H1 (cell line): ENCODE measurements at regions not wholly inside any gene's neighbourhood (a gene's known extent, or its start where the extent isn't known, plus 50 kb on each side); places are given as distances from the start of the nearest gene placed in this dataset.

Source experiments
- BRCA1 ChIP-seq: IDR thresholded peaks from 2 replicates; pipeline ENCODE4 v1.6.1; 2012; ENCODE audit warnings: low read depth, low read length, improper control_type of control experiment
- HDAC2 ChIP-seq, 2 experiments: fragments of 300-600 bp in 1 of 2; sonication (generic) in 1 of 2; IDR thresholded peaks; 2 replicates each; pipeline ENCODE4 v1.6.1; 2011 to 2012; ENCODE audit warnings: low read depth in 2 of 2, low read length in 2 of 2, mild to moderate bottlenecking in 2 of 2, moderate library complexity in 2 of 2, borderline replicate concordance in 1 of 2, inconsistent platforms in 1 of 2
- JUN ChIP-seq: IDR thresholded peaks from 2 replicates; pipeline ENCODE4 v1.6.1; 2011; ENCODE audit warnings: low read depth, mild to moderate bottlenecking, improper control_type of control experiment, low read length
- JUND ChIP-seq: IDR thresholded peaks from 2 replicates; pipeline ENCODE4 v1.6.1; 2011; ENCODE audit warnings: mild to moderate bottlenecking, improper control_type of control experiment, low read length
- PHF8 ChIP-seq: fragments of 200-600 bp; sonication (generic); conservative IDR thresholded peaks from 2 replicates; pipeline ENCODE4 v1.7.1; 2012; ENCODE audit warnings: low read depth, mild to moderate bottlenecking, inconsistent platforms, low read length, moderate library complexity
- SIN3A ChIP-seq, 2 experiments: IDR thresholded peaks in 1 of 2; conservative IDR thresholded peaks in 1 of 2; 2 replicates each; pipeline ENCODE4 v1.6.1; 2011 to 2012; ENCODE audit warnings: low read length in 2 of 2, improper control_type of control experiment in 1 of 2, low read depth in 1 of 2, mild to moderate bottlenecking in 1 of 2
- YY1 ChIP-seq: IDR thresholded peaks from 2 replicates; pipeline ENCODE4 v1.6.1; 2011; ENCODE audit warnings: low read depth, mild to moderate bottlenecking, low read length
- TF ChIP-seq, protein P1 (sequence below): fragments of 300-600 bp; sonication (generic); IDR thresholded peaks from 2 replicates; pipeline ENCODE4 v1.7.1; 2012; ENCODE audit warnings: low read length, moderate library complexity, mild to moderate bottlenecking, inconsistent platforms; ENCODE audit not compliant: insufficient replicate concordance

DNA sequence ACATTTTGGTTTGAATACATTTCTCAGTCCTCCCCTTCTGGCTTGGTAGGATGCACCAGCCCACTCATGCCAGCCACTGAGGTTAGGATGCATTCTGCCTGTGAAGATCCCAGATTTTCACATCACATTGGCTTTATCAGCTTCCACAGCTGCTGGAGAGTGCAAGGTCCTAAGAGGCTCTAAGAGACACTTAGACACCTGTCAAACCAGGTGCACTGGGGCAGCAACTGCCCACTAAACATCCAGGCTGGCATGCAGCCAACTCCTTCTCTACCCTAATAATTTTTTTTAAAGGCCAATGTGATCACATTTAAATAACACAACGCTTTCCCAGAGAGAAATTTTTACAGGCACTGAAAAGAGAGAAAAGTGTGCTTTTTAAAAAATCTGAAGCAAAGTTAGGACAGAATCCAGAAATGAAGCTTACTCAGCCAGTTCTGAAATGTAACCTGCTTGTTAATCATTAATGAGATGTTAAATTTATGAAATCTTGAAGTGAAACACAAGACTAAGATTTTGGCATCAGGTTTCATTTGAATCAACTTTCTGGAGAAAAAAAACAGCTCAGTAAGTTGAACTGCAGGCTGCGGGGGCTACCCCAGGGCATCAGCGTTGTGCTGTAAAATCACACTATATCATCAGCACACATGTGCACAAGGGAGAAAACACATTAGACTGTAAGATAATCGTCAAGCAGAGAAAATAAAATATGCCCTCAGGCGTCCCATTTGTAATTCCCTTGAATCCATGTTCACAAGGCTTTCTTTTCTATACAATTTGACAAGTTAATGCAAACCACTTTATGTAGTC, 312.9 kb downstream of the ZBBX start (continued):
- TF ChIP-seq YY1: no peak
- no peak for TF ChIP-seq HDAC2 (IDR thresholded peaks at IDR 0.05; ENCODE audit: borderline replicate concordance in 1 of 2, low read depth in 2 of 2, low read length in 2 of 2)
- TF ChIP-seq, protein P1, sequence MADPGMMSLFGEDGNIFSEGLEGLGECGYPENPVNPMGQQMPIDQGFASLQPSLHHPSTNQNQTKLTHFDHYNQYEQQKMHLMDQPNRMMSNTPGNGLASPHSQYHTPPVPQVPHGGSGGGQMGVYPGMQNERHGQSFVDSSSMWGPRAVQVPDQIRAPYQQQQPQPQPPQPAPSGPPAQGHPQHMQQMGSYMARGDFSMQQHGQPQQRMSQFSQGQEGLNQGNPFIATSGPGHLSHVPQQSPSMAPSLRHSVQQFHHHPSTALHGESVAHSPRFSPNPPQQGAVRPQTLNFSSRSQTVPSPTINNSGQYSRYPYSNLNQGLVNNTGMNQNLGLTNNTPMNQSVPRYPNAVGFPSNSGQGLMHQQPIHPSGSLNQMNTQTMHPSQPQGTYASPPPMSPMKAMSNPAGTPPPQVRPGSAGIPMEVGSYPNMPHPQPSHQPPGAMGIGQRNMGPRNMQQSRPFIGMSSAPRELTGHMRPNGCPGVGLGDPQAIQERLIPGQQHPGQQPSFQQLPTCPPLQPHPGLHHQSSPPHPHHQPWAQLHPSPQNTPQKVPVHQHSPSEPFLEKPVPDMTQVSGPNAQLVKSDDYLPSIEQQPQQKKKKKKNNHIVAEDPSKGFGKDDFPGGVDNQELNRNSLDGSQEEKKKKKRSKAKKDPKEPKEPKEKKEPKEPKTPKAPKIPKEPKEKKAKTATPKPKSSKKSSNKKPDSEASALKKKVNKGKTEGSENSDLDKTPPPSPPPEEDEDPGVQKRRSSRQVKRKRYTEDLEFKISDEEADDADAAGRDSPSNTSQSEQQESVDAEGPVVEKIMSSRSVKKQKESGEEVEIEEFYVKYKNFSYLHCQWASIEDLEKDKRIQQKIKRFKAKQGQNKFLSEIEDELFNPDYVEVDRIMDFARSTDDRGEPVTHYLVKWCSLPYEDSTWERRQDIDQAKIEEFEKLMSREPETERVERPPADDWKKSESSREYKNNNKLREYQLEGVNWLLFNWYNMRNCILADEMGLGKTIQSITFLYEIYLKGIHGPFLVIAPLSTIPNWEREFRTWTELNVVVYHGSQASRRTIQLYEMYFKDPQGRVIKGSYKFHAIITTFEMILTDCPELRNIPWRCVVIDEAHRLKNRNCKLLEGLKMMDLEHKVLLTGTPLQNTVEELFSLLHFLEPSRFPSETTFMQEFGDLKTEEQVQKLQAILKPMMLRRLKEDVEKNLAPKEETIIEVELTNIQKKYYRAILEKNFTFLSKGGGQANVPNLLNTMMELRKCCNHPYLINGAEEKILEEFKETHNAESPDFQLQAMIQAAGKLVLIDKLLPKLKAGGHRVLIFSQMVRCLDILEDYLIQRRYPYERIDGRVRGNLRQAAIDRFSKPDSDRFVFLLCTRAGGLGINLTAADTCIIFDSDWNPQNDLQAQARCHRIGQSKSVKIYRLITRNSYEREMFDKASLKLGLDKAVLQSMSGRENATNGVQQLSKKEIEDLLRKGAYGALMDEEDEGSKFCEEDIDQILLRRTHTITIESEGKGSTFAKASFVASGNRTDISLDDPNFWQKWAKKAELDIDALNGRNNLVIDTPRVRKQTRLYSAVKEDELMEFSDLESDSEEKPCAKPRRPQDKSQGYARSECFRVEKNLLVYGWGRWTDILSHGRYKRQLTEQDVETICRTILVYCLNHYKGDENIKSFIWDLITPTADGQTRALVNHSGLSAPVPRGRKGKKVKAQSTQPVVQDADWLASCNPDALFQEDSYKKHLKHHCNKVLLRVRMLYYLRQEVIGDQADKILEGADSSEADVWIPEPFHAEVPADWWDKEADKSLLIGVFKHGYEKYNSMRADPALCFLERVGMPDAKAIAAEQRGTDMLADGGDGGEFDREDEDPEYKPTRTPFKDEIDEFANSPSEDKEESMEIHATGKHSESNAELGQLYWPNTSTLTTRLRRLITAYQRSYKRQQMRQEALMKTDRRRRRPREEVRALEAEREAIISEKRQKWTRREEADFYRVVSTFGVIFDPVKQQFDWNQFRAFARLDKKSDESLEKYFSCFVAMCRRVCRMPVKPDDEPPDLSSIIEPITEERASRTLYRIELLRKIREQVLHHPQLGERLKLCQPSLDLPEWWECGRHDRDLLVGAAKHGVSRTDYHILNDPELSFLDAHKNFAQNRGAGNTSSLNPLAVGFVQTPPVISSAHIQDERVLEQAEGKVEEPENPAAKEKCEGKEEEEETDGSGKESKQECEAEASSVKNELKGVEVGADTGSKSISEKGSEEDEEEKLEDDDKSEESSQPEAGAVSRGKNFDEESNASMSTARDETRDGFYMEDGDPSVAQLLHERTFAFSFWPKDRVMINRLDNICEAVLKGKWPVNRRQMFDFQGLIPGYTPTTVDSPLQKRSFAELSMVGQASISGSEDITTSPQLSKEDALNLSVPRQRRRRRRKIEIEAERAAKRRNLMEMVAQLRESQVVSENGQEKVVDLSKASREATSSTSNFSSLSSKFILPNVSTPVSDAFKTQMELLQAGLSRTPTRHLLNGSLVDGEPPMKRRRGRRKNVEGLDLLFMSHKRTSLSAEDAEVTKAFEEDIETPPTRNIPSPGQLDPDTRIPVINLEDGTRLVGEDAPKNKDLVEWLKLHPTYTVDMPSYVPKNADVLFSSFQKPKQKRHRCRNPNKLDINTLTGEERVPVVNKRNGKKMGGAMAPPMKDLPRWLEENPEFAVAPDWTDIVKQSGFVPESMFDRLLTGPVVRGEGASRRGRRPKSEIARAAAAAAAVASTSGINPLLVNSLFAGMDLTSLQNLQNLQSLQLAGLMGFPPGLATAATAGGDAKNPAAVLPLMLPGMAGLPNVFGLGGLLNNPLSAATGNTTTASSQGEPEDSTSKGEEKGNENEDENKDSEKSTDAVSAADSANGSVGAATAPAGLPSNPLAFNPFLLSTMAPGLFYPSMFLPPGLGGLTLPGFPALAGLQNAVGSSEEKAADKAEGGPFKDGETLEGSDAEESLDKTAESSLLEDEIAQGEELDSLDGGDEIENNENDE: no peak
- no peak for TF ChIP-seq JUND
- TF ChIP-seq SIN3A (conservative IDR thresholded peaks at IDR 0.05 in 1 of 2, IDR thresholded peaks at IDR 0.05 in 1 of 2; ENCODE audit: low read depth in 1 of 2, low read length in 2 of 2): no peak
- TF ChIP-seq BRCA1: no peak
- TF ChIP-seq PHF8: no peak
- TF ChIP-seq JUN: no peak
- TF ChIP-seq, all 59 proteins: peak for 0
